SK-N-SH (cell line): ENCODE measurements at regions not wholly inside any gene's neighbourhood (a gene's known extent, or its start where the extent isn't known, plus 50 kb on each side); places are given as distances from the start of the nearest gene placed in this dataset.

Experiments
- CTCF ChIP-seq: fragments of 200-600 bp; sonication (generic); IDR thresholded peaks from 2 replicates; pipeline ENCODE4 v1.6.1; 2017; ENCODE audit warnings: antibody characterized with exemption, mild to moderate bottlenecking, moderate library complexity
- ELF1 ChIP-seq: IDR thresholded peaks from 2 replicates; pipeline ENCODE4 v1.4.0; 2012
- EZH2phosphoT487 ChIP-seq: fragments of 200-600 bp; sonication (generic); IDR thresholded peaks from 2 replicates; pipeline ENCODE4 v1.6.1; 2017; ENCODE audit warnings: low read depth, mixed run types, mild to moderate bottlenecking, antibody characterized with exemption, moderate library complexity, borderline replicate concordance
- JUND ChIP-seq: IDR thresholded peaks from 2 replicates; pipeline ENCODE4 v1.4.0; 2012
- MAX ChIP-seq: IDR thresholded peaks from 2 replicates; pipeline ENCODE4 v1.4.0; 2012; ENCODE audit warnings: low read depth
- MEF2A ChIP-seq: IDR thresholded peaks from 2 replicates; pipeline ENCODE4 v1.4.0; 2012; ENCODE audit warnings: low read depth, borderline replicate concordance
- NFIC ChIP-seq: IDR thresholded peaks from 2 replicates; pipeline ENCODE4 v1.4.0; 2012; ENCODE audit warnings: borderline replicate concordance
- SMC3 ChIP-seq: IDR thresholded peaks from 2 replicates; pipeline ENCODE4 v1.6.1; 2012; ENCODE audit warnings: low read depth, low read length, improper control_type of control experiment
- TEAD4 ChIP-seq: IDR thresholded peaks from 2 replicates; pipeline ENCODE4 v1.4.0; 2012; ENCODE audit warnings: mild to moderate bottlenecking, borderline replicate concordance; ENCODE audit not compliant: insufficient read depth
- YY1 ChIP-seq: IDR thresholded peaks from 2 replicates; pipeline ENCODE4 v1.4.0; 2012; ENCODE audit warnings: low read depth, mild to moderate bottlenecking

- TF ChIP-seq CTCF (no peak), MEF2A (peak; percentile 61; the same call in 1 of the 2 replicates), TEAD4 (no peak), EZH2phosphoT487 (no peak), JUND (peak; percentile 40), ELF1 (no peak), MAX (no peak), NFIC (peak; percentile 80), YY1 (no peak), SMC3 (no peak)
Observed at GRCh38 chr14:88995437-88996198, 171.2 kb downstream of the TTC8 start.
